H1 (cell line): ENCODE measurements at regions not wholly inside any gene's neighbourhood (a gene's known extent, or its start where the extent isn't known, plus 50 kb on each side); places are given as distances from the start of the nearest gene placed in this dataset. TPM values are rescaled to one million over a fixed set of nuclear protein-coding genes. Genes with fewer than 3 reads are reported as not detected.

Experiments
- small RNA-seq: library from polyadenylated mRNA; stranded (forward); fragments of <200 nt; extraction: miRNeasy Mini kit (QIAGEN cat#:217004); gene quantifications from one replicate; pipeline ENCODE3, GENCODE V24; 2013; ENCODE audit not compliant: insufficient read depth

Small RNAs in the stretch of these regions (small RNA-seq; reads per million reads assigned to genes)
- gene AL389895.1, result not detected
